Breast epithelium (tissue), 4 donors: ENCODE measurements at regions not wholly inside any gene's neighbourhood (a gene's known extent, or its start where the extent isn't known, plus 50 kb on each side); places are given as distances from the start of the nearest gene placed in this dataset.

Experiments used
- DNase-seq, 2 donors: peaks; one replicate each; pipeline ENCODE4 v3.0.0-alpha.2; 2019; ENCODE audit warnings: low spot score in 2 of 2
- H3K27ac ChIP-seq, 2 donors: fragments of 200-600 bp; sonication (generic) in 1 of 2; one replicate each; pipeline ENCODE4 v1.5.1; 2016 to 2019; ENCODE audit warnings: mild to moderate bottlenecking in 1 of 2
- H3K27me3 ChIP-seq, 2 donors: fragments of 200-600 bp; sonication (generic) in 1 of 2; one replicate each; pipeline versions ENCODE4 v1.5.1 to v1.6.0; 2017 to 2019; ENCODE audit warnings: control low read depth in 1 of 2, mild to moderate bottlenecking in 1 of 2
- H3K36me3 ChIP-seq: fragments of 200-600 bp; one replicate; pipeline ENCODE4 v1.5.1; 2019
- H3K4me1 ChIP-seq, 2 donors: fragments of 200-600 bp; sonication (generic); one replicate each; pipeline ENCODE4 v1.5.1; 2016 to 2019; ENCODE audit warnings: control low read depth in 1 of 2
- H3K4me3 ChIP-seq, 3 donors: fragments of 200-600 bp; sonication (generic); 1 replicate in 2 of 3; 2 replicates in 1 of 3; pipeline ENCODE4 v1.5.1; 2016 to 2019; ENCODE audit warnings: mild to moderate bottlenecking in 3 of 3, moderate library complexity in 2 of 3
- H3K9me3 ChIP-seq, 2 donors: fragments of 200-600 bp; sonication (generic) in 1 of 2; one replicate each; pipeline ENCODE4 v1.5.1; 2016 to 2019; ENCODE audit warnings: control low read depth in 1 of 2
- CTCF ChIP-seq, 3 donors: fragments of 450-650 bp; IDR thresholded peaks; one replicate each; pipeline ENCODE4 v1.5.1; 2016 to 2017; ENCODE audit warnings: antibody characterized with exemption in 3 of 3, mild to moderate bottlenecking in 3 of 3, moderate library complexity in 3 of 3
- POLR2A ChIP-seq: fragments of 450-650 bp; IDR thresholded peaks from one replicate; pipeline ENCODE4 v1.6.1; 2016; ENCODE audit warnings: antibody characterized with exemption, mild to moderate bottlenecking, moderate library complexity
- POLR2AphosphoS5 ChIP-seq, 3 donors: sonication (generic); formaldehyde crosslinking; IDR thresholded peaks; one replicate each; pipeline ENCODE4 v1.6.1; 2017; ENCODE audit warnings: antibody characterized with exemption in 3 of 3
- intact Hi-C: fragments of 100-400 bp; cut with DNase I; formaldehyde crosslinking; loops from one replicate; pipeline ENCODE4 v1.15.1; 2023; ENCODE audit warnings: low total_unique reads

- Histone ChIP-seq H3K4me1 (no peaks in the 10 kb centered on the region), H3K27ac (no peak overlapping the region), H3K4me3 (no peak overlapping the region), H3K27me3 (no peaks in the 10 kb centered on the region), H3K9me3 (no peaks in the 10 kb centered on the region), H3K36me3 (no peaks in the 10 kb centered on the region)
- intact Hi-C loops, result no loop called here
- TF ChIP-seq POLR2AphosphoS5 (IDR thresholded peaks at IDR 0.05) (no peak), POLR2A (no peak)
- DNase-seq, result no peak
These were observed 111.4 kb upstream of the FER start for GRCh38 chr5:108636135-108636853.

- no peak overlapping the region for H3K4me3 ChIP-seq
- TF ChIP-seq POLR2A (no peak), CTCF (IDR thresholded peaks at IDR 0.05) (no peak), POLR2AphosphoS5 (IDR thresholded peaks at IDR 0.05) (no peak)
- no peak overlapping the region for H3K27ac ChIP-seq
- no peak for DNase-seq
- H3K9me3 ChIP-seq, result no peaks in the 10 kb centered on the region
- H3K27me3 ChIP-seq, result no peaks in the 10 kb centered on the region
- no peaks in the 10 kb centered on the region for H3K4me1 ChIP-seq
- intact Hi-C loops, result no loop called here
- H3K36me3 ChIP-seq, result no peaks in the 10 kb centered on the region
These were observed 112.9 kb upstream of the FER start for GRCh38 chr5:108634617-108635288.

- Histone ChIP-seq H3K27ac (no peak overlapping the region), H3K4me3 (no peak overlapping the region), H3K4me1 (no peaks in the 10 kb centered on the region), H3K27me3 (no peaks in the 10 kb centered on the region), H3K9me3 (no peaks in the 10 kb centered on the region), H3K36me3 (no peaks in the 10 kb centered on the region)
- TF ChIP-seq CTCF (IDR thresholded peaks at IDR 0.05) (no peak), POLR2AphosphoS5 (IDR thresholded peaks at IDR 0.05) (no peak), POLR2A (no peak)
- no peak for DNase-seq
- intact Hi-C loops, result no loop called here
These were observed 113.6 kb upstream of the FER start for GRCh38 chr5:108634010-108634616.

- Histone ChIP-seq H3K4me1 (no peaks in the 10 kb centered on the region), H3K27ac (no peak overlapping the region), H3K27me3 (no peaks in the 10 kb centered on the region), H3K4me3 (no peak overlapping the region), H3K9me3 (no peaks in the 10 kb centered on the region), H3K36me3 (no peaks in the 10 kb centered on the region)
- intact Hi-C loops, result no loop called here
- TF ChIP-seq CTCF (IDR thresholded peaks at IDR 0.05), result no peak
- no peak for TF ChIP-seq POLR2AphosphoS5 (IDR thresholded peaks at IDR 0.05)
- TF ChIP-seq POLR2A, result no peak
- DNase-seq, result no peak
These were observed 117.7 kb upstream of the FER start for GRCh38 chr5:108629779-108630528.

- Histone ChIP-seq H3K4me1 (no peaks in the 10 kb centered on the region), H3K4me3 (no peak overlapping the region), H3K9me3 (no peaks in the 10 kb centered on the region), H3K27me3 (no peaks in the 10 kb centered on the region), H3K27ac (no peak overlapping the region), H3K36me3 (no peaks in the 10 kb centered on the region)
- TF ChIP-seq CTCF (IDR thresholded peaks at IDR 0.05) (no peak), POLR2AphosphoS5 (IDR thresholded peaks at IDR 0.05) (no peak)
- intact Hi-C loops, result no loop called here
- DNase-seq, result no peak
These were observed 122.0 kb upstream of the FER start for GRCh38 chr5:108625654-108626053.
